Activated naive CD8-positive, alpha-beta T cell treated with anti-CD3 and anti-CD28 coated beads, Interleukin-2, amount 50 U/mL, for 24 hours (primary cell): ENCODE measurements at regions not wholly inside any gene's neighbourhood (a gene's known extent, or its start where the extent isn't known, plus 50 kb on each side); places are given as distances from the start of the nearest gene placed in this dataset.

Experiments
- ATAC-seq: fragments of 150-1000 bp; cut with Tn5 transposase; one replicate; pipeline ENCODE4 v1.10.0; 2021
- DNase-seq: peaks from one replicate; pipeline ENCODE4 v3.0.0; 2021
- H3K27ac Mint-ChIP-seq: one replicate; pipeline ENCODE4 v1.8.0; 2021; ENCODE audit warnings: mild to moderate bottlenecking, mixed read lengths
- H3K27me3 Mint-ChIP-seq: one replicate; pipeline ENCODE4 v1.8.0; 2021; ENCODE audit warnings: mixed read lengths
- H3K36me3 Mint-ChIP-seq: one replicate; pipeline ENCODE4 v1.8.0; 2021; ENCODE audit warnings: low read depth, mixed read lengths
- H3K4me1 Mint-ChIP-seq: one replicate; pipeline ENCODE4 v1.8.0; 2021; ENCODE audit warnings: mixed read lengths
- H3K4me3 Mint-ChIP-seq: one replicate; pipeline ENCODE4 v1.8.0; 2021; ENCODE audit warnings: mild to moderate bottlenecking, moderate library complexity, mixed read lengths
- H3K9me3 Mint-ChIP-seq: one replicate; pipeline ENCODE4 v1.8.0; 2021; ENCODE audit warnings: mixed read lengths

GRCh38 chr4:32841217-32841616 lies 2121.0 kb downstream of the PCDH7 start:
- DNase-seq, result no peak
- Mint-ChIP-seq H3K27me3 (no peaks in the 10 kb centered on the region), H3K36me3 (no peaks in the 10 kb centered on the region), H3K4me3 (no peak overlapping the region), H3K27ac (no peak overlapping the region), H3K4me1 (no peaks in the 10 kb centered on the region), H3K9me3 (no peaks in the 10 kb centered on the region)
- ATAC-seq, result no peak

- H3K27me3 Mint-ChIP-seq, result no peaks in the 10 kb centered on the region
- H3K27ac Mint-ChIP-seq, result no peak overlapping the region
- ATAC-seq (no peak), DNase-seq (no peak)
- H3K4me3 Mint-ChIP-seq, result no peak overlapping the region
- no peaks in the 10 kb centered on the region for H3K4me1 Mint-ChIP-seq
- H3K9me3 Mint-ChIP-seq, result peaks cover 9% of the 10 kb centered on the region
- no peaks in the 10 kb centered on the region for H3K36me3 Mint-ChIP-seq
These were observed 2127.3 kb downstream of the PCDH7 start for GRCh38 chr4:32847461-32847860.

GRCh38 chr4:32855622-32856021 lies 2135.5 kb downstream of the PCDH7 start:
- DNase-seq (no peak), ATAC-seq (no peak)
- H3K36me3 Mint-ChIP-seq, result no peaks in the 10 kb centered on the region
- no peaks in the 10 kb centered on the region for H3K27me3 Mint-ChIP-seq
- no peak overlapping the region for H3K4me3 Mint-ChIP-seq
- no peaks in the 10 kb centered on the region for H3K4me1 Mint-ChIP-seq
- peaks cover 4% of the 10 kb centered on the region for H3K9me3 Mint-ChIP-seq
- H3K27ac Mint-ChIP-seq, result no peak overlapping the region

- no peak for DNase-seq
- Mint-ChIP-seq H3K27me3 (no peaks in the 10 kb centered on the region), H3K36me3 (no peaks in the 10 kb centered on the region), H3K9me3 (no peaks in the 10 kb centered on the region), H3K4me3 (no peak overlapping the region), H3K27ac (no peak overlapping the region), H3K4me1 (no peaks in the 10 kb centered on the region)
- ATAC-seq, result no peak
These were observed 2138.2 kb downstream of the PCDH7 start for GRCh38 chr4:32858361-32858760.

GRCh38 chr4:32858971-32859370 lies 2138.8 kb downstream of the PCDH7 start:
- no peaks in the 10 kb centered on the region for H3K9me3 Mint-ChIP-seq
- ATAC-seq, result no peak
- no peaks in the 10 kb centered on the region for H3K4me1 Mint-ChIP-seq
- no peaks in the 10 kb centered on the region for H3K27me3 Mint-ChIP-seq
- H3K4me3 Mint-ChIP-seq, result no peak overlapping the region
- no peaks in the 10 kb centered on the region for H3K36me3 Mint-ChIP-seq
- H3K27ac Mint-ChIP-seq, result no peak overlapping the region
- DNase-seq, result no peak

GRCh38 chr4:32864713-32865351 lies 2144.7 kb downstream of the PCDH7 start:
- ATAC-seq (no peak), DNase-seq (no peak)
- H3K27ac Mint-ChIP-seq, result no peak overlapping the region
- no peaks in the 10 kb centered on the region for H3K9me3 Mint-ChIP-seq
- H3K4me1 Mint-ChIP-seq, result no peaks in the 10 kb centered on the region
- no peaks in the 10 kb centered on the region for H3K36me3 Mint-ChIP-seq
- H3K27me3 Mint-ChIP-seq, result no peaks in the 10 kb centered on the region
- H3K4me3 Mint-ChIP-seq, result no peak overlapping the region

GRCh38 chr4:32876546-32876945 lies 2156.4 kb downstream of the PCDH7 start:
- peaks cover 21% of the 10 kb centered on the region for H3K9me3 Mint-ChIP-seq
- H3K4me1 Mint-ChIP-seq, result no peaks in the 10 kb centered on the region
- no peak for ATAC-seq
- H3K4me3 Mint-ChIP-seq, result no peak overlapping the region
- DNase-seq, result no peak
- H3K36me3 Mint-ChIP-seq, result no peaks in the 10 kb centered on the region
- no peaks in the 10 kb centered on the region for H3K27me3 Mint-ChIP-seq
- H3K27ac Mint-ChIP-seq, result no peak overlapping the region

GRCh38 chr4:32879913-32880312 lies 2159.7 kb downstream of the PCDH7 start:
- DNase-seq, result no peak
- H3K27me3 Mint-ChIP-seq, result no peaks in the 10 kb centered on the region
- H3K4me3 Mint-ChIP-seq, result no peak overlapping the region
- ATAC-seq, result no peak
- no peaks in the 10 kb centered on the region for H3K4me1 Mint-ChIP-seq
- H3K36me3 Mint-ChIP-seq, result no peaks in the 10 kb centered on the region
- no peak overlapping the region for H3K27ac Mint-ChIP-seq
- peaks cover 2% of the 10 kb centered on the region for H3K9me3 Mint-ChIP-seq

- Mint-ChIP-seq H3K4me3 (no peak overlapping the region), H3K9me3 (no peaks in the 10 kb centered on the region), H3K36me3 (no peaks in the 10 kb centered on the region), H3K27ac (no peak overlapping the region), H3K27me3 (no peaks in the 10 kb centered on the region), H3K4me1 (no peaks in the 10 kb centered on the region)
- no peak for ATAC-seq
- DNase-seq, result no peak
These were observed 2164.0 kb downstream of the PCDH7 start for GRCh38 chr4:32884198-32884597.

- Mint-ChIP-seq H3K9me3 (peaks cover 3% of the 10 kb centered on the region), H3K4me1 (no peaks in the 10 kb centered on the region), H3K27me3 (no peaks in the 10 kb centered on the region), H3K4me3 (no peak overlapping the region), H3K36me3 (no peaks in the 10 kb centered on the region), H3K27ac (no peak overlapping the region)
- no peak for DNase-seq
- no peak for ATAC-seq
These were observed 2170.2 kb downstream of the PCDH7 start for GRCh38 chr4:32890398-32890797.

- ATAC-seq, result no peak
- H3K4me1 Mint-ChIP-seq, result no peaks in the 10 kb centered on the region
- H3K36me3 Mint-ChIP-seq, result no peaks in the 10 kb centered on the region
- no peak overlapping the region for H3K4me3 Mint-ChIP-seq
- H3K27me3 Mint-ChIP-seq, result no peaks in the 10 kb centered on the region
- no peak for DNase-seq
- no peak overlapping the region for H3K27ac Mint-ChIP-seq
- H3K9me3 Mint-ChIP-seq, result peaks cover 24% of the 10 kb centered on the region
These were observed 2188.9 kb downstream of the PCDH7 start for GRCh38 chr4:32909053-32909452.

GRCh38 chr4:32909736-32910135 lies 2189.6 kb downstream of the PCDH7 start:
- Mint-ChIP-seq H3K9me3 (peaks cover 24% of the 10 kb centered on the region), H3K36me3 (no peaks in the 10 kb centered on the region), H3K27me3 (no peaks in the 10 kb centered on the region), H3K27ac (no peak overlapping the region), H3K4me3 (no peak overlapping the region), H3K4me1 (no peaks in the 10 kb centered on the region)
- DNase-seq, result no peak
- no peak for ATAC-seq

- no peaks in the 10 kb centered on the region for H3K27me3 Mint-ChIP-seq
- no peaks in the 10 kb centered on the region for H3K36me3 Mint-ChIP-seq
- H3K9me3 Mint-ChIP-seq, result peaks cover 6% of the 10 kb centered on the region
- ATAC-seq (no peak), DNase-seq (no peak)
- no peaks in the 10 kb centered on the region for H3K4me1 Mint-ChIP-seq
- no peak overlapping the region for H3K4me3 Mint-ChIP-seq
- H3K27ac Mint-ChIP-seq, result no peak overlapping the region
These were observed 2197.4 kb downstream of the PCDH7 start for GRCh38 chr4:32917586-32917985.

- H3K27me3 Mint-ChIP-seq, result no peaks in the 10 kb centered on the region
- peaks cover 14% of the 10 kb centered on the region for H3K9me3 Mint-ChIP-seq
- DNase-seq, result no peak
- no peaks in the 10 kb centered on the region for H3K36me3 Mint-ChIP-seq
- H3K4me1 Mint-ChIP-seq, result no peaks in the 10 kb centered on the region
- H3K4me3 Mint-ChIP-seq, result no peak overlapping the region
- no peak overlapping the region for H3K27ac Mint-ChIP-seq
- ATAC-seq, result no peak
These were observed 2209.9 kb downstream of the PCDH7 start for GRCh38 chr4:32929796-32930699.

GRCh38 chr4:32930700-32931099 lies 2210.5 kb downstream of the PCDH7 start:
- no peak for ATAC-seq
- no peaks in the 10 kb centered on the region for H3K4me1 Mint-ChIP-seq

More at GRCh38 chr4:32930700-32931099, 2210.5 kb downstream of the PCDH7 start:
- no peak for DNase-seq
- Mint-ChIP-seq H3K27me3 (no peaks in the 10 kb centered on the region), H3K4me3 (no peak overlapping the region), H3K27ac (no peak overlapping the region), H3K9me3 (peaks cover 13% of the 10 kb centered on the region), H3K36me3 (no peaks in the 10 kb centered on the region)
